ENCODE measurements at regions not wholly inside any gene's neighbourhood (a gene's known extent, or its start where the extent isn't known, plus 50 kb on each side); places are given as distances from the start of the nearest gene placed in this dataset.

DNA sequence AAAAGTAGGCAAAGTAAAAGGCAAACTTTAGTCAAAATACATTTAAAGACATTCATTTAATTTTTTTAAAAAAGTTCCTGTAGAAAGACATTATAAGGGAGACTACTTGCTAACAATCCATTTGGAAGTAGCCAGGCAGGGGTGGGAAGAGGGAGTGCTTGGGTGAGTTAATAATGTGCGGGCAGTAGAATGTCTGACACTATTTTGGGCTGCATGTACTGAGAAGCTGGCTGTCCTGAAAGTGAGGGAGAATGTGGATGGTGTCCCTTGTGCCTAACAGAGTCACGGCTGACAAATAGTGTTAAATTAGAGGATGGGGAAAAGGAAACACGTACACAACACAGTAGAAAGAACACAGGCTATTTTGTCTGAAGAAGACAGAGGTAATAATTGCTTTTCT is 142.5 kb downstream of the LCA5 start:
- Mint-ChIP-seq H3K9me3 (peaks cover 23% of the 10 kb centered on the region), H3K27me3 (ENCODE audit: low read depth) (no peaks in the 10 kb centered on the region), H3K27ac (no peak overlapping the region), H3K36me3 (no peaks in the 10 kb centered on the region), H3K4me1 (peaks cover 7% of the 10 kb centered on the region; the same call in 1 of the 2 replicates), H3K4me3 (no peak overlapping the region)
- no peak for ATAC-seq
- ChIA-PET POLR2A (no interaction called here), CTCF (no interaction called here)
- DNase-seq (ENCODE audit: low spot score) = no peak
- no peak for TF ChIP-seq ETV6 (CRISPR knock-in tag; IDR thresholded peaks at IDR 0.05)
- TF ChIP-seq, protein P1, sequence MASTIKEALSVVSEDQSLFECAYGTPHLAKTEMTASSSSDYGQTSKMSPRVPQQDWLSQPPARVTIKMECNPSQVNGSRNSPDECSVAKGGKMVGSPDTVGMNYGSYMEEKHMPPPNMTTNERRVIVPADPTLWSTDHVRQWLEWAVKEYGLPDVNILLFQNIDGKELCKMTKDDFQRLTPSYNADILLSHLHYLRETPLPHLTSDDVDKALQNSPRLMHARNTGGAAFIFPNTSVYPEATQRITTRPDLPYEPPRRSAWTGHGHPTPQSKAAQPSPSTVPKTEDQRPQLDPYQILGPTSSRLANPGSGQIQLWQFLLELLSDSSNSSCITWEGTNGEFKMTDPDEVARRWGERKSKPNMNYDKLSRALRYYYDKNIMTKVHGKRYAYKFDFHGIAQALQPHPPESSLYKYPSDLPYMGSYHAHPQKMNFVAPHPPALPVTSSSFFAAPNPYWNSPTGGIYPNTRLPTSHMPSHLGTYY (CRISPR knock-in tag; IDR thresholded peaks at IDR 0.05) = no peak
- no peak for TF ChIP-seq HMGA2 (CRISPR knock-in tag; IDR thresholded peaks at IDR 0.05)
- TF ChIP-seq, protein P2, sequence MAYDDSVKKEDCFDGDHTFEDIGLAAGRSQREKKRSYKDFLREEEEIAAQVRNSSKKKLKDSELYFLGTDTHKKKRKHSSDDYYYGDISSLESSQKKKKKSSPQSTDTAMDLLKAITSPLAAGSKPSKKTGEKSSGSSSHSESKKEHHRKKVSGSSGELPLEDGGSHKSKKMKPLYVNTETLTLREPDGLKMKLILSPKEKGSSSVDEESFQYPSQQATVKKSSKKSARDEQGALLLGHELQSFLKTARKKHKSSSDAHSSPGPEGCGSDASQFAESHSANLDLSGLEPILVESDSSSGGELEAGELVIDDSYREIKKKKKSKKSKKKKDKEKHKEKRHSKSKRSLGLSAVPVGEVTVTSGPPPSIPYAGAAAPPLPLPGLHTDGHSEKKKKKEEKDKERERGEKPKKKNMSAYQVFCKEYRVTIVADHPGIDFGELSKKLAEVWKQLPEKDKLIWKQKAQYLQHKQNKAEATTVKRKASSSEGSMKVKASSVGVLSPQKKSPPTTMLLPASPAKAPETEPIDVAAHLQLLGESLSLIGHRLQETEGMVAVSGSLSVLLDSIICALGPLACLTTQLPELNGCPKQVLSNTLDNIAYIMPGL (CRISPR knock-in tag; IDR thresholded peaks at IDR 0.05) = no peak
- TF ChIP-seq, protein P3, sequence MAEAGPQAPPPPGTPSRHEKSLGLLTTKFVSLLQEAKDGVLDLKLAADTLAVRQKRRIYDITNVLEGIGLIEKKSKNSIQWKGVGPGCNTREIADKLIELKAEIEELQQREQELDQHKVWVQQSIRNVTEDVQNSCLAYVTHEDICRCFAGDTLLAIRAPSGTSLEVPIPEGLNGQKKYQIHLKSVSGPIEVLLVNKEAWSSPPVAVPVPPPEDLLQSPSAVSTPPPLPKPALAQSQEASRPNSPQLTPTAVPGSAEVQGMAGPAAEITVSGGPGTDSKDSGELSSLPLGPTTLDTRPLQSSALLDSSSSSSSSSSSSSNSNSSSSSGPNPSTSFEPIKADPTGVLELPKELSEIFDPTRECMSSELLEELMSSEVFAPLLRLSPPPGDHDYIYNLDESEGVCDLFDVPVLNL (CRISPR knock-in tag; IDR thresholded peaks at IDR 0.05; ENCODE audit: borderline replicate concordance, low read depth) = no peak
- TF ChIP-seq MYBL2 (CRISPR knock-in tag; IDR thresholded peaks at IDR 0.05) = no peak

DNA sequence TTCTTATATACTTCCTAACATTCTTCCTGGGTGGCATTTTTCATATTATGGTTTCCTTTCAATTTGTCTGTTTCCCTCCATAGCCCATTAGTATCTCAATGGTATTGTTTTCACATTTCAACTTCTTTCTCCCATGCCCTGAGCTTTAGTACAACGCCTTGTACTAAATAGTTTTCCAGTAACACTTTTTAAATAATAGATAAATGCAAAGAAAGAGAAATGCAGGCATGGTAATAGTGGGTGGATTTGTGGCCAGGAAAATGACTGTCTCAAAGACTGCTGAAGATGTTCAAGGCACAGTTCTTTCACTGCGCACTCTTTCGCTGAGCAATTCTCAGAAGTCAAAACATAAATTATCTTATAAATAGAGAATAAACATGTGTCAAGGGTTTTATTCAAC is 145.1 kb downstream of the LCA5 start:
- TF ChIP-seq, protein P4, sequence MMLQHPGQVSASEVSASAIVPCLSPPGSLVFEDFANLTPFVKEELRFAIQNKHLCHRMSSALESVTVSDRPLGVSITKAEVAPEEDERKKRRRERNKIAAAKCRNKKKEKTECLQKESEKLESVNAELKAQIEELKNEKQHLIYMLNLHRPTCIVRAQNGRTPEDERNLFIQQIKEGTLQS (CRISPR knock-in tag; conservative IDR thresholded peaks at IDR 0.05) = no peak
- TF ChIP-seq, protein P3 (CRISPR knock-in tag; IDR thresholded peaks at IDR 0.05; ENCODE audit: borderline replicate concordance, low read depth) = no peak
- no peak for TF ChIP-seq TP53 (CRISPR knock-in tag; IDR thresholded peaks at IDR 0.05)
- TF ChIP-seq ZNF219 (CRISPR knock-in tag; IDR thresholded peaks at IDR 0.05; ENCODE audit: borderline replicate concordance) = no peak
- TF ChIP-seq ELF4 (CRISPR knock-in tag; IDR thresholded peaks at IDR 0.05; ENCODE audit: low read depth) = no peak
- TF ChIP-seq, protein P5, sequence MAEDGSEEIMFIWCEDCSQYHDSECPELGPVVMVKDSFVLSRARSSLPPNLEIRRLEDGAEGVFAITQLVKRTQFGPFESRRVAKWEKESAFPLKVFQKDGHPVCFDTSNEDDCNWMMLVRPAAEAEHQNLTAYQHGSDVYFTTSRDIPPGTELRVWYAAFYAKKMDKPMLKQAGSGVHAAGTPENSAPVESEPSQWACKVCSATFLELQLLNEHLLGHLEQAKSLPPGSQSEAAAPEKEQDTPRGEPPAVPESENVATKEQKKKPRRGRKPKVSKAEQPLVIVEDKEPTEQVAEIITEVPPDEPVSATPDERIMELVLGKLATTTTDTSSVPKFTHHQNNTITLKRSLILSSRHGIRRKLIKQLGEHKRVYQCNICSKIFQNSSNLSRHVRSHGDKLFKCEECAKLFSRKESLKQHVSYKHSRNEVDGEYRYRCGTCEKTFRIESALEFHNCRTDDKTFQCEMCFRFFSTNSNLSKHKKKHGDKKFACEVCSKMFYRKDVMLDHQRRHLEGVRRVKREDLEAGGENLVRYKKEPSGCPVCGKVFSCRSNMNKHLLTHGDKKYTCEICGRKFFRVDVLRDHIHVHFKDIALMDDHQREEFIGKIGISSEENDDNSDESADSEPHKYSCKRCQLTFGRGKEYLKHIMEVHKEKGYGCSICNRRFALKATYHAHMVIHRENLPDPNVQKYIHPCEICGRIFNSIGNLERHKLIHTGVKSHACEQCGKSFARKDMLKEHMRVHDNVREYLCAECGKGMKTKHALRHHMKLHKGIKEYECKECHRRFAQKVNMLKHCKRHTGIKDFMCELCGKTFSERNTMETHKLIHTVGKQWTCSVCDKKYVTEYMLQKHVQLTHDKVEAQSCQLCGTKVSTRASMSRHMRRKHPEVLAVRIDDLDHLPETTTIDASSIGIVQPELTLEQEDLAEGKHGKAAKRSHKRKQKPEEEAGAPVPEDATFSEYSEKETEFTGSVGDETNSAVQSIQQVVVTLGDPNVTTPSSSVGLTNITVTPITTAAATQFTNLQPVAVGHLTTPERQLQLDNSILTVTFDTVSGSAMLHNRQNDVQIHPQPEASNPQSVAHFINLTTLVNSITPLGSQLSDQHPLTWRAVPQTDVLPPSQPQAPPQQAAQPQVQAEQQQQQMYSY (CRISPR knock-in tag; IDR thresholded peaks at IDR 0.05) = no peak
- no peak for TF ChIP-seq SP1 (CRISPR knock-in tag; conservative IDR thresholded peaks at IDR 0.05)
- TF ChIP-seq, protein P6, sequence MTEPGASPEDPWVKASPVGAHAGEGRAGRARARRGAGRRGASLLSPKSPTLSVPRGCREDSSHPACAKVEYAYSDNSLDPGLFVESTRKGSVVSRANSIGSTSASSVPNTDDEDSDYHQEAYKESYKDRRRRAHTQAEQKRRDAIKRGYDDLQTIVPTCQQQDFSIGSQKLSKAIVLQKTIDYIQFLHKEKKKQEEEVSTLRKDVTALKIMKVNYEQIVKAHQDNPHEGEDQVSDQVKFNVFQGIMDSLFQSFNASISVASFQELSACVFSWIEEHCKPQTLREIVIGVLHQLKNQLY (CRISPR knock-in tag; IDR thresholded peaks at IDR 0.05) = no peak
- TF ChIP-seq, protein P7, sequence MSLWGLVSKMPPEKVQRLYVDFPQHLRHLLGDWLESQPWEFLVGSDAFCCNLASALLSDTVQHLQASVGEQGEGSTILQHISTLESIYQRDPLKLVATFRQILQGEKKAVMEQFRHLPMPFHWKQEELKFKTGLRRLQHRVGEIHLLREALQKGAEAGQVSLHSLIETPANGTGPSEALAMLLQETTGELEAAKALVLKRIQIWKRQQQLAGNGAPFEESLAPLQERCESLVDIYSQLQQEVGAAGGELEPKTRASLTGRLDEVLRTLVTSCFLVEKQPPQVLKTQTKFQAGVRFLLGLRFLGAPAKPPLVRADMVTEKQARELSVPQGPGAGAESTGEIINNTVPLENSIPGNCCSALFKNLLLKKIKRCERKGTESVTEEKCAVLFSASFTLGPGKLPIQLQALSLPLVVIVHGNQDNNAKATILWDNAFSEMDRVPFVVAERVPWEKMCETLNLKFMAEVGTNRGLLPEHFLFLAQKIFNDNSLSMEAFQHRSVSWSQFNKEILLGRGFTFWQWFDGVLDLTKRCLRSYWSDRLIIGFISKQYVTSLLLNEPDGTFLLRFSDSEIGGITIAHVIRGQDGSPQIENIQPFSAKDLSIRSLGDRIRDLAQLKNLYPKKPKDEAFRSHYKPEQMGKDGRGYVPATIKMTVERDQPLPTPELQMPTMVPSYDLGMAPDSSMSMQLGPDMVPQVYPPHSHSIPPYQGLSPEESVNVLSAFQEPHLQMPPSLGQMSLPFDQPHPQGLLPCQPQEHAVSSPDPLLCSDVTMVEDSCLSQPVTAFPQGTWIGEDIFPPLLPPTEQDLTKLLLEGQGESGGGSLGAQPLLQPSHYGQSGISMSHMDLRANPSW (CRISPR knock-in tag; conservative IDR thresholded peaks at IDR 0.05; ENCODE audit: low read depth) = no peak
- TF ChIP-seq TCF7 (CRISPR knock-in tag; IDR thresholded peaks at IDR 0.05; ENCODE audit: low read depth) = no peak
- TF ChIP-seq, protein P8, sequence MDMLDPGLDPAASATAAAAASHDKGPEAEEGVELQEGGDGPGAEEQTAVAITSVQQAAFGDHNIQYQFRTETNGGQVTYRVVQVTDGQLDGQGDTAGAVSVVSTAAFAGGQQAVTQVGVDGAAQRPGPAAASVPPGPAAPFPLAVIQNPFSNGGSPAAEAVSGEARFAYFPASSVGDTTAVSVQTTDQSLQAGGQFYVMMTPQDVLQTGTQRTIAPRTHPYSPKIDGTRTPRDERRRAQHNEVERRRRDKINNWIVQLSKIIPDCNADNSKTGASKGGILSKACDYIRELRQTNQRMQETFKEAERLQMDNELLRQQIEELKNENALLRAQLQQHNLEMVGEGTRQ (CRISPR knock-in tag; IDR thresholded peaks at IDR 0.05) = no peak
- no peak for TF ChIP-seq KAT7 (CRISPR knock-in tag; IDR thresholded peaks at IDR 0.05; ENCODE audit: borderline replicate concordance)
- no peak for TF ChIP-seq RORB (CRISPR knock-in tag; IDR thresholded peaks at IDR 0.05)
- TF ChIP-seq, protein P9, sequence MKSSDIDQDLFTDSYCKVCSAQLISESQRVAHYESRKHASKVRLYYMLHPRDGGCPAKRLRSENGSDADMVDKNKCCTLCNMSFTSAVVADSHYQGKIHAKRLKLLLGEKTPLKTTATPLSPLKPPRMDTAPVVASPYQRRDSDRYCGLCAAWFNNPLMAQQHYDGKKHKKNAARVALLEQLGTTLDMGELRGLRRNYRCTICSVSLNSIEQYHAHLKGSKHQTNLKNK (CRISPR knock-in tag; IDR thresholded peaks at IDR 0.05) = no peak
- TF ChIP-seq FOXP1 (CRISPR knock-in tag; IDR thresholded peaks at IDR 0.05; ENCODE audit: borderline replicate concordance) = no peak
- TF ChIP-seq ZNF232 (CRISPR knock-in tag; IDR thresholded peaks at IDR 0.05) = no peak
- POLR2A ChIA-PET = no interaction called here
- Mint-ChIP-seq H3K9me3 (peaks cover 20% of the 10 kb centered on the region), H3K4me3 (no peak overlapping the region), H3K4me1 (peaks cover 14% of the 10 kb centered on the region), H3K36me3 (no peaks in the 10 kb centered on the region), H3K27ac (no peak overlapping the region), H3K27me3 (ENCODE audit: low read depth) (no peaks in the 10 kb centered on the region)
- CTCF ChIA-PET = no interaction called here
- no peak for DNase-seq (ENCODE audit: low spot score)
- no peak for ATAC-seq
